ENCODE measurements at regions not wholly inside any gene's neighbourhood (a gene's known extent, or its start where the extent isn't known, plus 50 kb on each side); places are given as distances from the start of the nearest gene placed in this dataset.
"Not testable (repeated sequence)": the region's sequence is repeated elsewhere in the genome, so short reads cannot be mapped to it uniquely, and the experiment has no call there.

DNA sequence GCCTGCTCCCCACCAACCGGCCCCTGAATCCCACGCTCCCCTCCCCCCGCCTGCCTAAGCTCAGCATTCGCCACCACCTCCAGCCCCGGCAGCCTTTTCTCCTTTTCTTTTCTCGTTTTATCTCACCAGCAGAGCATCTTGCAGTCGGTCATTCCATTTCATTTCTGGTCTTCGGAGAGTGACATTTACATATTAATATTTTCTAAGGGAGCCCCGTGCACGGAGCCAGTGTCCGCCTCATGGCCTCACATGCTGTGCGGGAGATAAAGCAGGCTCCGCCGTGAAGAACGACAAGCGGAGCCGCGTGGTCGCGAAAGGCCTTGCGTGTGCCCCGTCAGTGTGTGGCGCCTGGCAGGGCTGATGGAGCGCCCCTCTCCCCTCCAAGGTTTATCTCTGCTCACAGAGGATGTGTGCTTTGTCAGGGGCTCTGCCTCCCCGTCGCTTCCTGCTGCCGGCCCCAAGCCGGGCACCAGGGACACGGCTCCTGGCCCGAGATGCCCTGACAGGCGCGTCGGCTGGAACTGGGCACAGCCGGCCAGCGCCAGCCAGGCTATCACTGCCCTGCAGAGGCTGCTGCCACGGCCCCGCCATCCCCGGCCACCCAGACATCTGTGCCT is 95.5 kb upstream of the GSE1 start:
- no peak for TF ChIP-seq POLR2A (IDR thresholded peaks at IDR 0.05)
- TF ChIP-seq, protein P1, sequence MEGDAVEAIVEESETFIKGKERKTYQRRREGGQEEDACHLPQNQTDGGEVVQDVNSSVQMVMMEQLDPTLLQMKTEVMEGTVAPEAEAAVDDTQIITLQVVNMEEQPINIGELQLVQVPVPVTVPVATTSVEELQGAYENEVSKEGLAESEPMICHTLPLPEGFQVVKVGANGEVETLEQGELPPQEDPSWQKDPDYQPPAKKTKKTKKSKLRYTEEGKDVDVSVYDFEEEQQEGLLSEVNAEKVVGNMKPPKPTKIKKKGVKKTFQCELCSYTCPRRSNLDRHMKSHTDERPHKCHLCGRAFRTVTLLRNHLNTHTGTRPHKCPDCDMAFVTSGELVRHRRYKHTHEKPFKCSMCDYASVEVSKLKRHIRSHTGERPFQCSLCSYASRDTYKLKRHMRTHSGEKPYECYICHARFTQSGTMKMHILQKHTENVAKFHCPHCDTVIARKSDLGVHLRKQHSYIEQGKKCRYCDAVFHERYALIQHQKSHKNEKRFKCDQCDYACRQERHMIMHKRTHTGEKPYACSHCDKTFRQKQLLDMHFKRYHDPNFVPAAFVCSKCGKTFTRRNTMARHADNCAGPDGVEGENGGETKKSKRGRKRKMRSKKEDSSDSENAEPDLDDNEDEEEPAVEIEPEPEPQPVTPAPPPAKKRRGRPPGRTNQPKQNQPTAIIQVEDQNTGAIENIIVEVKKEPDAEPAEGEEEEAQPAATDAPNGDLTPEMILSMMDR (IDR thresholded peaks at IDR 0.05), result no peak
- DNase-seq (no peak), ATAC-seq (no peak)
- Histone ChIP-seq H3K9me3 (no peaks in the 10 kb centered on the region), H3K4me3 (no peak overlapping the region), H3K27me3 (no peaks in the 10 kb centered on the region), H3K4me1 (peaks cover 73% of the 10 kb centered on the region), H3K27ac (no peak overlapping the region), H3K36me3 (replicated peaks in 1 of 2; ENCODE audit: insufficient read depth in 1 of 2, low read depth in 2 of 2) (no peaks in the 10 kb centered on the region)
- WGBS, 2 donors, result 89 to 90% methylated on average over 29 to 30 of the region's 38 CpGs
- intact Hi-C loops (cut with DNase I), result no loop called here

DNA sequence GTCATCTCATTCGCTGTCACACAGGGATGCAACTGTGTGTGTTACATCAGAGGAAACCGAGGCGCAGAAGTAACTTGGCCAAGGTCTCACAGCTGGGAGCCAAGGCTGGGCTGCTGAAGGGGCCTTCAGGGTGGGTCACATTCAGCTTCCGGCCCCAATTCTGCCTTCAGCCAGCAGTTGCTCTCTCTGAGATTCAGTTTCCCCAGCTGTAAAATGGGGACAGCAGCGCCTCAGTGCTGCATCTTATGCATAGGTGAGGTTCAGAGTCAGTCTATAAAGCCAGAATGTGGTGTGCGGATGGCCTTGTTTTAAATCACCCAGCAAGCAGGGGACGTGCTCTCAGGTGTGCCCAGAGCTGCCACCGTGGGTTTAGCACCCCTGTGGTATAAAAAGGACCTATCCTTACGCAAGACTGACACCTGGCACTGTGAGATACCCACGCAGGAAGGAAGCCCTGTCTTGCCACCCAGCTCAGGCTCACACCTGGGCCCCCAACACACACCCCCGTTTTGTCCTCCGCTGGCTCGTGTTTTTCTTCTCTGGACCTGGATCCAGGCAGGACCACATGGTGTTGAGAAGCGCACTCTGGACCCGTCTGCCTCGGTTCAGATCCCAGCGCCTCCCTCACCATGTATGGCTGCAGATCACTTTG is 94.6 kb upstream of the GSE1 start:
- Histone ChIP-seq H3K4me3 (no peak overlapping the region), H3K27ac (no peak overlapping the region), H3K9me3 (no peaks in the 10 kb centered on the region), H3K36me3 (replicated peaks in 1 of 2; ENCODE audit: insufficient read depth in 1 of 2, low read depth in 2 of 2) (no peaks in the 10 kb centered on the region), H3K27me3 (no peaks in the 10 kb centered on the region), H3K4me1 (peaks cover 77% of the 10 kb centered on the region)
- intact Hi-C loops (cut with DNase I), result no loop called here
- ATAC-seq, result no peak
- 90 to 93% methylated on average over 14 to 17 of the region's 17 CpGs for WGBS, 2 donors
- DNase-seq, result no peak
- TF ChIP-seq POLR2A (IDR thresholded peaks at IDR 0.05), result no peak
- TF ChIP-seq, protein P1 (IDR thresholded peaks at IDR 0.05), result no peak

DNA sequence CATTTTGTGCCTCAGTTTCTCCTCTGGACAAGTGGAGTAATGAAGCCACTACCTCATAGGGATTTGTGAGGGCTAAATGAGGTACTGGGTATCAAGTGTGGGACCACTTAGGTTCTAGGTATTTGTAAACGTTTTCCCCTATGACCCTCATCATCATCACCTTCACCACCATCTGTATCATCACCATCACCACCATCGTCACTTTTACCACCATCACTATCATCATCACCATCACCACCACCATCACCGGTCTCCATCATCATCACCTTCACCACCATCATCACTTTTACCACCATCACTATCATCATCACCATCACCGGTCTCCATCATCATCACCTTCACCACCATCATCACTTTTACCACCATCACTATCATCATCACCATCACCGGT is 94.1 kb upstream of the GSE1 start:
- 64 to 66% methylated on average over 3 to 5 of the region's 5 CpGs for WGBS, 2 donors
- H3K4me1 ChIP-seq, result peaks cover 77% of the 10 kb centered on the region
- intact Hi-C loops (cut with DNase I), result not testable (repeated sequence)

DNA sequence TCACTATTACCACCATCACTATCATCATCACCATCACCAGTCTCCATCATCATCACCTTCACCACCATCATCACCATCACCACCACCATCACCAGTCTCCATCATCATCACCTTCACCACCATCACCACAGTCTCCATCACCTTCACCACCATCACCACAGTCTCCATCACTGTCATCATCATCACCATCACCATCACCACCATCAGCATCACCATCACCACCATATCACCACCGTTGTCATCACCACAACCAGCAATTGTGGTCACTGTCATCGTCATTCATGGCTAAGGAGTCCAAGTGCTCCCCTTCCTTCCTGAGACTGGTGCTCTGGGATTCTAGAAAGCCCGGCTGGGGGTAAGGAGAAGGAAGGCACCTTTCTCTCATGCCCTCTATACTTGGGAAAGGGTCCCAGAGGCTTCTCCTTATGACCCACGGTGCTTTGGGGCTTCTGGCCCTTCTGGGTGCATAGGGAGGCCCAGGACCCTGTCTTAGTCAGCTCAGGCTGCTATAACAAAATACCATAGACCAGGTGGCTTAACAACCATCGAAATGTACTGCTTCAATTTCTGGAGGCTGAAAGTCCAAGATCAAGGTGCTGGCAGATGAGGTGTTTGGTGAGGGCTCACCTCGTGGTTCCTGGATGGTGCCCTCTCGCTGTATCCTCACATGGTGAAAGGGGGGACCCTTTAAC is 93.4 kb upstream of the GSE1 start:
- ATAC-seq, result no peak

More for the DNA sequence above, 94.1 kb upstream of the GSE1 start:
- H3K4me3 ChIP-seq; ATAC-seq; H3K36me3 ChIP-seq (replicated peaks in 1 of 2; ENCODE audit: insufficient read depth in 1 of 2, low read depth in 2 of 2); DNase-seq; H3K9me3 ChIP-seq; H3K27me3 ChIP-seq; H3K27ac ChIP-seq: not testable (repeated sequence)

More for the DNA sequence above, 93.4 kb upstream of the GSE1 start:
- H3K9me3 ChIP-seq, result no peaks in the 10 kb centered on the region
- H3K27ac ChIP-seq, result peak overlapping the region in 2 of 4 donors; percentile 67 to 76
- intact Hi-C loops (cut with DNase I), result no loop called here
- H3K4me3 ChIP-seq, result no peak overlapping the region
- peaks cover 77% of the 10 kb centered on the region for H3K4me1 ChIP-seq
- H3K27me3 ChIP-seq, result no peaks in the 10 kb centered on the region
- H3K36me3 ChIP-seq (replicated peaks in 1 of 2; ENCODE audit: insufficient read depth in 1 of 2, low read depth in 2 of 2), result no peaks in the 10 kb centered on the region
- 83% methylated on average over 7 of the region's 7 CpGs for WGBS, 2 donors
- no peak for DNase-seq
- TF ChIP-seq POLR2A (IDR thresholded peaks at IDR 0.05), result no peak
- TF ChIP-seq, protein P1 (IDR thresholded peaks at IDR 0.05), result no peak

All from body of pancreas (tissue), 4 donors.